NCI-H2227 (cell line): ENCODE measurements at regions not wholly inside any gene's neighbourhood (a gene's known extent, or its start where the extent isn't known, plus 50 kb on each side); places are given as distances from the start of the nearest gene placed in this dataset.
"Not testable (repeated sequence)": the region's sequence is repeated elsewhere in the genome, so short reads cannot be mapped to it uniquely, and the experiment has no call there.

ENCODE experiments used
- DNase-seq: peaks from one replicate; lab custom pipeline; 2025; ENCODE audit not compliant: unreplicated experiment; lab: John Stamatoyannopoulos, UW

DNA sequence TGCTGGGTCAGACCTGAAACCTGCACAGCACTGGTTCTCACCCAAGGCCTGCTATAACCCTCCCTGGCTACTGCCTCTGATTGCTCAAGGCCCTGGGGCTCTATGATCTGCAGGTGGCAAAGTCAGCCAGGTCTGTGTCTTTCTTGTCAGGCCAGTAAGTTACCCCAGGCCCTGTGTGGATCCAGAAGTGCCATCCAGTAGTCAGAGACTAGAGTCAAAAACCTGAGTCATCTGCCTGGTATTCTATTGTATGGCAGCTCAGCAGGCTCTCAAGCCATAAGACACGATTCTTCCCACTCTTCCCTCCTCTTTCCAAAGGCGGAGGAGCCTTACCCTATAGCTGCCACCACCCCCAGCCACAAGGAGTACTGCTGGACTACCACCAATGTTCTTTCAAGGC lies 593.0 kb downstream of the FRK start:
- no peak for DNase-seq

DNA sequence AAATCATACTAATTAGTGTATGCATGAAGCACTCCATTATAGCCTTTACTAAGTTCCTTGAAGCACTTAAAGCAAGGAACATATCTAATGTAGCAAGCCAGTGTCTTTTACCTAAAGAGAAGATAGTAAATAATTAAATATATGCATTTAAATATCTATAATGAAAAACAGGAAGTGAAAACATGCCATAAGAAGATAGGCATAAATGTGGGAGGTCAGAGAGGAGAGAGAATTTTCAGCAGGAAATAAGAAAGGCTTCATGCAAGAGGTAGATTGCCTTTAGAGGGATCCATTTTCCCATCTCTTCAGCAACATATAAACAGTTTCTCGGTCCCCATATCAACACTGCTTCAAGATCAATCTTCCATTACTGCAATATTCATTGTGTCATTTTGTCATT lies 599.8 kb downstream of the FRK start:
- DNase-seq, result no peak

DNA sequence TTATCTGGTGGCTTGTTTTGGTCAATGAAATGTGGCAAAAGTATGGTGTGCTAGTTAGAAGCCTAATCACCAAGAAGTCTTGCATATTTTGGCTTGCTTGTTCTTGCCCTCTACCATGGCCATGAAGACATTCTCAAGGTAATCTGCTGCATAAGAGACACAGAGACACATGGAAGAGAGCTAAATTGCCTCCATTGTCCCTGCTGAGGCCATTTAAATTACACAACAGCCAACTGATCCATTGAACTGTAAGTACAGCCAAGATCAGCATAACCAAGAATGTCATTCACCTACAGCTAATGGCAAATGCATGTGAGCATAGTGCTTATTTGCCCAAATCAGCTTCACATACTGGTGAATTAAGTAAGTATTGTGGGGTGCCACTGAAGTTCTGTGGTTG lies 603.8 kb downstream of the FRK start:
- no peak for DNase-seq

DNA sequence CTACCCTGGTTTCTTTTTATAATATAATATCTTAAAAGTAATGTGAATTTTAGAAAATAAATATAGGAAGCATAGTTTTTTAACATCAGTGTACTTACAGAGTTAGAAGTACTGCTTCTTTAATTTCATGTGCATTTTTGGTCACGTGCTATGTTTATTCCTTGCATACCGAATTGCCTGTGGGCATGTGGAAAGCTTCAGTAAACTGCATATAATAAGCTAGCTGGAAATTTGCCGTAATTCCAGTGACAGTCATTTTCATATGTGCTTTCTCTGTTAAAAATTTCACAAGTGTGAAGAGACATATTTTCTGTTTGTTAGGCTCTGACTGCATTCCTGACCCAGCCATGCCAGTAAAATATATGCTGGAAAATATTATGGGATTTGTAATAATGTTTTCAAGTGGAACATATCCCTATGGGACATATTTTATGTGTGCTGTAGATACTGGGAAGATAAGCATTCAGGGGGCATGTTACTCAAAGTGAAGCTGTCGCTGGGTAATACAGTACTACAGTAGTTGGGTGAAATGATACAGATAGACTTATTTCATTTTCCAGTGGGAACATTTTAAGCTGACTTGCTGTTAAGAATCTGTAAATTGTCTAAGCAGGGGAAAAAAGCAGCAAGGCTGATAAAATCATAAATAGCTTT lies 616.7 kb downstream of the FRK start:
- DNase-seq, result no peak

DNA sequence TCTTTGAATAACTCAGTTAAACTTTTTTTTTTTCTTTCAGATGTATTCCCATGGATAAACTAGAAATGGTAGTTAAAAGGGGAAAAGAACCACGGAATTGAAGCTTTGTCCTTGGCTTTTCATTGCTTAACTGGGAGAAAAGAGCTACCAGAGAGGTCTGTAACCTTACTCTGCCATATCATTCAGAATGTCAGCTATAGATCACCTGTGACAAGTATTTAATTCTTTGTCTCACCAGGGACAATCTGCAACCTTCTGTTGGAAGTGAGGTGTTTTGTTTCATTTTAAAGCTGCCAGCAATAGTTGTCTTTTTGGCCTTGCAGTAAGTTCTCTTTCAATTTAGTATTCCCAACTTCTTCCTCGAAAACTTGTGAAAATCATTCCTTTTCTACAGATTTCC lies 618.4 kb downstream of the FRK start:
- DNase-seq, result no peak

DNA sequence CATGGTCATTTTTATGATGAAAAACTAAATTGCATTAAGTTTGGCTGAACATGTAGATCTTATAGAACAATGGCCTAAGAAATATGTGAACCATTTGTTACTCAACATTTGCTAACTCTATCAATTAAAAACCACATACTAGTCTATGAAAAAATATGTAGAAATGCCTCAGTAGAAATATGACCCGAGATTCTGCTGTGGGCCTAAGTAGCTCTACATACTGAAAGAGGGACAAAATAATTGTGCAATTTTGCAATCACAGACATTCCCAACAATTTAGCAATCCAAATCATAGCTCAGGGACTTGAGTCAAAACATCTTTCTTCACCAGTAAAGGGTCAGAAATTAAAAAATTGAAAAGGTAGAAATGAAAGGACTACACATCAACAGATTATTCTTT lies 619.0 kb downstream of the FRK start:
- no peak for DNase-seq

DNA sequence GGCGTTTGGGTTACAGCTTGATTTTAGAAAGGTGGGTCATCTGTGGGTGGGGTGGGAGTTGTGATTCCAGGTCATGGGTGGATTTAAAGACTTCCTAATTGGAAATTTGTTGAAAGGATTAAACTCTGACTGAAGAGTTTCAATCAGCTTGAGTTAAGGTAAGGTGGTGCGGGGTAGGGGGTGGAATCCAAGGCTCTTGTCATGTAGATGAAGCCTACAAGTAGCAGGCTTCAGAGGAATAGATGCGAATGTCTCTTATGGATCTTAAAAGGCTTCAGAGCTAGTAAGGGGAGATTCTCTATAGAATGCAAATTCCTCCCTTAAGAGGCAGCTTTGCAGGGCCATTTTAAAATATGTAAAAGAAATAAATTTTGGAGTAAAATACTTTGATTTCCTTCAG lies 645.3 kb downstream of the FRK start:
- DNase-seq, result no peak

DNA sequence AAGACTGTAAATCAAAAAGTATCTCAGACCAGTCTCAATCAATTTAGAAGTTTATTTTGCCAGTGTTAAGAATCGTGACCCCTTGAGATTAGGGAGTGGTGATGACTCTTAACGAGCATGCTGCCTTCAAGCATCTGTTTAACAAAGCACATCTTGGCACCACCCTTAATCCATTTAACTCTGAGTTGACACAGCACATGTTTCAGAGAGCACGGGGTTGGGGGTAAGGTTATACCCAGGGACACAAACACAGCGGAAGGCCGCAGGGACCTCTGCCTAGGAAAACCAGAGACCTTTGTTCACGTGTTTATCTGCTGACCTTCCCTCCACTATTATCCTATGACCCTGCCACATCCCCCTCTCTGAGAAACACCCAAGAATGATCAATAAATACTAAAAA lies 645.8 kb downstream of the FRK start:
- not testable (repeated sequence) for DNase-seq

DNA sequence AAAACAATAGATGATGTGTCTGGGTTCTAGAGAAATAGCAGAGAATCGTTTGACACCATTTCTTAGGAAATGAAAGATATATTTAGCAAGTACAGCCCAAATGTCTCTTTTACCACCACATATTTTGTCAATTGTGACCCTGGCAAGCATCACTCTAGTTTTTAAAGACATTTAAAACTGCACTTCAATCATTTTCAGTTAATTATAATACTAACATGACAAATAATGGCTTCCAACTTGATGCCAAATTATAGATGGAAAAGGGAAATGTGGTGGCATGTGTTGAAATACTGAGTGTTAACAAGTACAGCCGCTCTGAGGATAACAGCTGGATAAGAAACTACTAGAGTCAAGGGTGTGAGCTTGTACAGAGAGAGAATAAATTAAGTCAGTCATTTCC lies 648.9 kb downstream of the FRK start:
- DNase-seq, result no peak

DNA sequence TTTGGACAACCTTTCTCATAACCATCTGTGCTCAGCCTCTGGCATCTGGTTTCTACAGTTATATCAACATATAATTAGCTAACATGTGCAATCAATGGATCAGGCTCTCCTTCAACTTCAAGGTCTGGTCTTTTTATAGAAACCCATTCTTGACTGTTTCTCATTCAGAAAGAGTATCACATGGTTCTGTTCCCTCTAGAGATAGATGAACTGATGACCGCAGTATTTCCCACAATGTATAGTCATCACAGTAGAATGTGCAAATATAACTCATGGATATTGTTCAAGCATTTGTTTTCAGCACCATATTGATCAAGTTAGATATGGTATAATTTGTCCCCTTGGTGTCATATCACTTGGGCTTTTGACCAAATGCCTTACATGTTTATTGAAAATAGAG lies 656.2 kb downstream of the FRK start:
- no peak for DNase-seq

DNA sequence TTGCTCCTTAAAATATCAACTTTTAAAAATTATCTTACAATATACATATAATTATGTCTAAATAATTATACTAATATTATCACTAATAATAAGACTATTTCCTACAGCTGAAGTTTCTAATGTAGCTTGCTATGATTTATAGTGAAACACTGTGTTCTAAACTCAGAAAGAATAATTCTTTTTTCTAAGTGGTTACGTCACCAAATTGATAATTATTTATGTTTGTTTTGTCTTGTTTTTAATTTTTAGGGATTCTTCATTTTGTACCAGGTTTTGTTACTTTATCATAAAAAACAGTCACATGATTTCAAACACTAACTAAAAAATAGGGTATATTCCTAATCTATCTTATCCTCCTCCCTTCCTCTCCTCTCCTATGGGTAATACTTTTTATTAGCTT lies 662.1 kb downstream of the FRK start:
- DNase-seq, result no peak

DNA sequence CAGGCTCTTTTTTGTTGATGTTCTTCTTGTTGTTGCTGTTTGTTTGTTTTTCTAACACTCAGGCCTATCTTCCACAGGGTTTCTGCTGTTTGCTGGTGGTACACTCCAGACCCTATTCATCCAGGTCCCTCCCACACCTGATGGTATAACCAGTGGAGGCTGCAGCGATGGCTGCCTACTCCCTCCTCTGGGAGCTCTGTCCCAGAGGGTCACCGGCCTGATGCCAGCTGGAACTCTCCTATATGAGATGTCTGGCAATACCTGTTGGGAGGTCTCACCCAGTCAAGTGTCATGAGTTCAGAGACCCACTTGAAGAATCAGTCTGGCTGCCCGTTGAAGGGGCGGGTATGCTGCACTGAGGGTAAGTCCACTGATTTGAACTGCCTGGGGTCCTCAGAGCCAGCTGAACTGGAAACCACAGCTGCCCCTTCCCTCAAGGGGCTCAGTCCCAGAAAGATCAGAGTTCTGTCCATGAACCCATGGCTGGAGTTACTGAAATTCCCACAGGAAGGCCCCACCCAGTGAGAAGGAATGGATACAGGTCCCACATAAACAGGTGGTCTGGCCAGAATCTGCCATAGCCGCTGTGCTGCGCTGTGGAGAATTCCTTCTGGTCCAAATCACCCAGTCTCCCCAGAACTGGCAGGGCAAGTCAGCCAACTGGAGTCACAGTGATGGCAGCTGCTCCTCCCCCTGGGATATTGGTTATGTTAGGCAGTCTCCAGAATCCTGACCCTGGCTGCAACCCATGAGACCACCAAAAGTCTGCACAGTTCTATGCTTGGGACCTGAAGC lies 664.4 kb downstream of the FRK start:
- no peak for DNase-seq

DNA sequence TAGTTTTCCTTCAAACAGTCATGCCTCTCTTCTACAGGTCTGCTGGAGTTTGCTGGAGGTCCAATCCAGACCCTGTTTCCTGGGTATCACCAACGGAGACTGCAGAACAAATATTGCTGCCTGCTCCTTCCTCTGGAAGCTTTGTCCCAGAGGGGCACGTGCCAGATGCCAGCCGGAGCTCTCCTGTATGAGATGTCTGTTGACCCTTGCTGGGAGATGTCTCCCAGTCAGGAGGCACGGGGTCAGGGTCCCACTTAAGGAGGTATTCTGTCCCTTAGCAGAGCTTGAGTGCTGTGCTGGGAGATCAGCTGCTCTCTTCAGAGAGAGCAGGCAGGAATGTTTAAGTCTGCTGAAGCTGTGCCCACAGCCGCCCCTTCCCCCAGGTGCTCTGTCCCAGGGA lies 666.9 kb downstream of the FRK start:
- DNase-seq, result no peak

DNA sequence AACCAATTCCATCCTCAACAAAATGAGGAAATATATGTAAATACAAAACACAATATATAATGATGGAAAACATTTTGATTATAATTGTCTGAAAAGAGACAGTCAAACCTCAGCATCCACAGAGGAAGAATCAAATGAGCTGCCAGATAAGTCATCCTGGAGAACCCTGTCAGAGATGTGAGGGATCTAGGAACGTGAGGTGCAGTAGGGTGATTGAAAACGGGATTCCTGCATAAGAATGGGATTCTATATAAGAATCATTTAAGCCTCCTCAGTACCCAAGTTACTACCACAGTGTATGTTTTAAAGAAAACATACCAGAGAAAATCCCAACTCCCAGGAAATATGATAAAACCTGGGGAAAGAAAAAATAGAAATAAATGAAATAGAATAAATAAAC lies 690.5 kb downstream of the FRK start:
- no peak for DNase-seq

DNA sequence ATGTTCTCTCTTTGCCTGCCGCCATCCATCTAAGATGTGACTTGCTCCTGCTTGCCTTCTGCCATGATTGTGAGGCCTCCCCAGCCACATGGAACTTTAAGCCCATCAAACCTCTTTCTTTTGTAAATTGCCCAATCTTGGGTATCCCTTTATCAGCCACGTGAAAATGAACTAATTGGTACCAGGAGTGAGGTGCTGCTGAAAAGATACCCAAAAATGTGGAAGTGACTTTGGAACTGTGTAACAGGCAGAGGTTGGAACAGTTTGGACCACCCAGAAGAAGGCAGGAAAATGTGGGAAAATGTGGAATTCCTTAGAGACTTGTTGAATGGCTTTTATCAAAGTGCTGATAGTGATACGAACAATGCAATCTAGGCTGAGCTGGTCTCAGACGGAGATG lies 694.9 kb downstream of the FRK start:
- DNase-seq, result no peak

DNA sequence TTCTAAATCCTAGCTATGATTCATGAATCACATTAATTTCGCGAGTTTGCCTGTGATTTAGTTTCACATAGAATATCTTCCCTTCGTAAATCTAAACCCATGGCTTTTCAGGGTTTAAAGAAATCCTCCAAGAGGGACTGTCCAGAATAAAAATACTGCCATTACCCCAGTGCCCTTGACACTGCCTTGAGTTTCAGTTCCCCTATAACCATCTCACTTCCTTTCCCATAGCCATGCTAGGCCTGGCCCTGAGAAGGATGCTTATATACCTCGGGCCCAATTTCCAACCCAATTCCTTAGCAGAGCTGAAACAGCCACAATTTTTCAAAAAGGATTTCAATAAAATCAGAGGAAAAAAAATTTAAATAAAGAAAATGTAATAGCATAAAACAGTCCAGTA lies 697.3 kb downstream of the FRK start:
- no peak for DNase-seq

DNA sequence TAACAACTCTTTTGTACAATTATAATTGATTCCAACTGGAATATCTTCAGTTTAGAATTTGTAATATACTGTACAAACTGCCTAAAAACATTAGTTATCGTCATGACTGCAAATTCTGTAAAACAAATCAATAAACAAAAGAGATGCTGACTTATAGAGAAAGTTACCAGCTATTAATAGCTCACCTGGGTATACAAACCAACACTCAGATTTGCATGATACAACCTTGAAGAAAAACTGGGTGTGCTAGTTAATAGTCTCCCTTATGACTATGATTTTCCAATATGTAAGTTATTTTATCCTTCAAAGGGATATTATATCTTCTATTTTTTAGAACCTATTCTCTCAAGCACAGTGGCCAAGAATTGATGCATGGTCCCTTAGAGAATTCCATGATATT lies 698.5 kb downstream of the FRK start:
- DNase-seq, result no peak

DNA sequence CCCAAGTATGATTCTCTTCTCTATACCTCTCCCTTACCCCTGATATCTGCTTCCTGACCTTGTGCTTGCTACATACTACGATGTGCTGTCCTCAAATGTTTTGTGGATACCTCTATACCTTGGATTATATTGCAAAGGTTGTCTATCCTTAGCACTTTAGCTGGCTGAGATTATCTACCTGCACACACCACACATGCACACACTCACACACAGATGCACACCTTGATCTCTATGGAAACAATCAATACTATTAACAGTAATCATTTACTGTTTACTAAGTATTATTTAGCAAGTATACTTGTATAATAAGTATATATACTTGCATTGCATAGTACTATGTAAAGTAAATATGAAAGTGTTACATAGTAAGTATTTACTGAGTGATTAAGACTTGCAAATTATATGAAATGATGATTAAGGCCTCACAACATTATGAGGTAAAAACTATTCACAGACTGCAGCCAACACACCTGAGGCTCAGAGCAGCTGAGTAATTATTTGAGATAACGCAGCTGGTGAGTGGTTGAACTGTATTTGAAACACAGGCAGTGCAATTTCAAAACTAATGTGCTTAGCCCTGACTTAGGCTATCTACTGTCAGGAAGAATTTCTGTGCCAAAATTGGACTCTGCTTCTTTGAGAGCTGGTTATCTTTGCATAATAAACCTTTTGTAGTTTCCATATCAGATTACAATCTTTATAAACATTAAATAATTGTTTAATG lies 699.9 kb downstream of the FRK start:
- DNase-seq, result no peak

DNA sequence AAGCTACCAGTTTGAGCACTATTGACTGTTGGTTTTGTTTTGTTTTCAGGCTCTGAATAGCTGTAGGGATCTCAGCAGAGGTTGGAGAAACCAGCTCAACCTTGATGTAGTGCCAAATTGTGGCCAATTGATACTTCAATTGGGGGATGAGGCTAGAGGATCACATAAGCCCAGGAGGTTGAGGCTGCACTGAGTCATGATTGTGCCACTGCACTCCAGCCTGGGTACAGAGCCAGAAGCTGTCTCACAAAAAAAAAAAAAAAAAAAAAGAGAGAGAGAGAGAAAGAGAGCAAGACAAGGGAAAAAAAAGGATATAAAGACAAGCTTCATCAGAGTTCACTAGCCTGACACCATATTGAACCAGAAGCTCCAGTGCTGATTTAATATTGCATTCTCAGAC lies 702.1 kb downstream of the FRK start:
- DNase-seq, result no peak

DNA sequence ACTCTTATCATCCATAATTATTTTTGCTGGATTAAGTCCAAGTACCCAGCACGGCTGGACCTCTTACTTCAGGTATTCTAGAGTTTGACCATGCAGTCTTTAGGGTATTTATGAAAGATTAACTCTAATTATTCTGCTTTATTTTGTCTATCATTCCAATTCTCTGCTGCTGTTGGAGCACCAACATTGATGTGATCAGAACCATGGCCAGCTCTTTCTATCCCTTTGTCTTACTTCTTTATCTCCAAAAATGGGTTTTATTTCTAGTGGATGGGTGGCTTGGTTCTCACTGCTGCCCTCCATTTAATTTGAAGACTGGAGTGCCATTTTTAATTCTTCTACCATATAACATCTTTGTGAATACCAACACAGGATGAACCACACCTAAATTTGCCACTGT lies 704.3 kb downstream of the FRK start:
- no peak for DNase-seq

DNA sequence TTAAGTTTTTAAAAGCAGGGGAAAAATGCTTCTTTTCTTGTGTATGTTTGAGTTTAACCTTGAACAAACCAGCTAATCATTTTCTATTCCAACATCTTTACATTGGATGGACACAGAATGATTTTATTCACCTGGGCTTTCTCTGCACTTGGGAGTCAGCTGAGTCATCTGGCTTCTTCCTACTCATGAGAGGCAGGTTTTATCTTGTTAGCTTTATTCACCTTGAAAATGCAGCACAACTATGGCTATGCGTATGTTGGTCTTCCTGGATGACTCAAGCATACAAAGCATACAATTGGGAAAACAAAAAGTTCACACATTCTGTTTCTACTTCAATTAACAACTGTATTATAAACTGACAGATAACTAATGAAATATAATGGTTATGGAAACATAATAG lies 737.7 kb downstream of the FRK start:
- DNase-seq, result no peak

DNA sequence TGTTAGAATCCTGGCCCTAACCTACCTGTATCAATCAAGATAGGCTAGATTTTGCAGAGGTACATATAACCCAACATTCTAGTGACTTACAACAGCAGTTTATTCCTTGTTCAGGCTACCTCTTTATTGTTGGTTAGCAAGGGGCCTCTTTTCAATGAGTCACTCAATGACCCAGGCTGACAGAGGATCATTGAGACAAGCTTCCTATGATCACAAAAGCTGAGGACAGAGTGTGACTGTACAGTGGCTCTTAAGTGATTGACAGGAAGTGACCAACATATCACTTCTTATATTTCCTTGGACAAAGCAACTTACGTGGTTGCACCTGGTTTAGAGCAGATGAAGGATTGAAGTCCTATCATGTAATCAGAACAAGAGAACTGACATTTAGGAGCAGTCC lies 740.9 kb downstream of the FRK start:
- no peak for DNase-seq
